ENCODE measurements at regions not wholly inside any gene's neighbourhood (a gene's known extent, or its start where the extent isn't known, plus 50 kb on each side); places are given as distances from the start of the nearest gene placed in this dataset.

- TF ChIP-seq TGIF2 (CRISPR knock-in tag; IDR thresholded peaks at IDR 0.05) (no peak), CTCF (IDR thresholded peaks at IDR 0.05 in 2 of 3, conservative IDR thresholded peaks at IDR 0.05 in 1 of 3; ENCODE audit: insufficient read depth in 2 of 3, low read depth in 1 of 3, low read length in 3 of 3) (no peak), EP400 (IDR thresholded peaks at IDR 0.05) (no peak), RREB1 (CRISPR knock-in tag; IDR thresholded peaks at IDR 0.05) (no peak), FOXA1 (IDR thresholded peaks at IDR 0.05; ENCODE audit: borderline replicate concordance) (no peak), TAF9B (IDR thresholded peaks at IDR 0.05; ENCODE audit: partially characterized antibody) (no peak), TCF7L2 (IDR thresholded peaks at IDR 0.05; ENCODE audit: low read depth, low read length) (no peak), ZC3H4 (CRISPR knock-in tag; IDR thresholded peaks at IDR 0.05; ENCODE audit: borderline replicate concordance) (no peak), EZH2 (IDR thresholded peaks at IDR 0.05; ENCODE audit: borderline replicate concordance, low read depth, low read length) (no peak), CREB3L1 (IDR thresholded peaks at IDR 0.05; ENCODE audit: borderline replicate concordance, low read depth) (no peak), MYC (IDR thresholded peaks at IDR 0.05; ENCODE audit: low read depth, low read length) (no peak), MYC (CRISPR knock-in tag; IDR thresholded peaks at IDR 0.05; ENCODE audit: borderline replicate concordance, low read depth) (no peak), PHF8 (IDR thresholded peaks at IDR 0.05; ENCODE audit: borderline replicate concordance, low read length) (no peak)
These were observed 200.3 kb upstream of the SVIL start for GRCh38 chr10:29835055-29835454.

Measured in K562 (cell line).